WI38 (cell line): ENCODE measurements at regions not wholly inside any gene's neighbourhood (a gene's known extent, or its start where the extent isn't known, plus 50 kb on each side); places are given as distances from the start of the nearest gene placed in this dataset.

Source experiments
- H3K4me3 ChIP-seq: 2 replicates; pipeline ENCODE4 v1.5.1; 2011; ENCODE audit warnings: low read depth, mild to moderate bottlenecking, control low read depth, low read length
- TF ChIP-seq, protein P1 (sequence below): IDR thresholded peaks from 2 replicates; pipeline ENCODE4 v1.5.1; 2012; ENCODE audit warnings: low read depth, mild to moderate bottlenecking, control low read depth, low read length

GRCh38 chr12:13816394-13816793 lies 165.0 kb downstream of the GRIN2B start:
- H3K4me3 ChIP-seq, result no peak overlapping the region
- TF ChIP-seq, protein P1, sequence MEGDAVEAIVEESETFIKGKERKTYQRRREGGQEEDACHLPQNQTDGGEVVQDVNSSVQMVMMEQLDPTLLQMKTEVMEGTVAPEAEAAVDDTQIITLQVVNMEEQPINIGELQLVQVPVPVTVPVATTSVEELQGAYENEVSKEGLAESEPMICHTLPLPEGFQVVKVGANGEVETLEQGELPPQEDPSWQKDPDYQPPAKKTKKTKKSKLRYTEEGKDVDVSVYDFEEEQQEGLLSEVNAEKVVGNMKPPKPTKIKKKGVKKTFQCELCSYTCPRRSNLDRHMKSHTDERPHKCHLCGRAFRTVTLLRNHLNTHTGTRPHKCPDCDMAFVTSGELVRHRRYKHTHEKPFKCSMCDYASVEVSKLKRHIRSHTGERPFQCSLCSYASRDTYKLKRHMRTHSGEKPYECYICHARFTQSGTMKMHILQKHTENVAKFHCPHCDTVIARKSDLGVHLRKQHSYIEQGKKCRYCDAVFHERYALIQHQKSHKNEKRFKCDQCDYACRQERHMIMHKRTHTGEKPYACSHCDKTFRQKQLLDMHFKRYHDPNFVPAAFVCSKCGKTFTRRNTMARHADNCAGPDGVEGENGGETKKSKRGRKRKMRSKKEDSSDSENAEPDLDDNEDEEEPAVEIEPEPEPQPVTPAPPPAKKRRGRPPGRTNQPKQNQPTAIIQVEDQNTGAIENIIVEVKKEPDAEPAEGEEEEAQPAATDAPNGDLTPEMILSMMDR, result no peak

- TF ChIP-seq, protein P1, result no peak
- H3K4me3 ChIP-seq, result no peak overlapping the region
These were observed 169.2 kb downstream of the GRIN2B start for GRCh38 chr12:13812168-13812567.

DNA sequence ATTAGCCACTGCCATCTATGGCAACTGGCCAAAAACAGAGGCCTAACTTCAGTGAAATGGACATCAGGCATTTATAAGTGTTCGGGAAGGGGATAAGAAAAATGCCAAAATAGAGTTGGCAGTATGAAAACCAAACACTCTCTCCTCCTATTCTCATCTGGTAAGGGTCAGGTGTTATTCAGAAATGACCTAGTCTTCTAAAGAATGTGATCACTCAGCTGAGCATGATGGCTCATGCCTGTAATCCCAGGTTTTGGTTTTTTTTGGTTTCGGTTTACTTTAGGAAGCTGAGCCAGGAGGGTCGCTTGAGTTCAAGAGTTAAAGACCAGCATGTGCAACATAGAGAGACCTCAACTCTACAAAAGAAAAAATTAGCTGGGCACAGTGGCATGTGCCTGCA lies 170.3 kb downstream of the GRIN2B start:
- TF ChIP-seq, protein P1, result no peak
- H3K4me3 ChIP-seq, result no peak overlapping the region

DNA sequence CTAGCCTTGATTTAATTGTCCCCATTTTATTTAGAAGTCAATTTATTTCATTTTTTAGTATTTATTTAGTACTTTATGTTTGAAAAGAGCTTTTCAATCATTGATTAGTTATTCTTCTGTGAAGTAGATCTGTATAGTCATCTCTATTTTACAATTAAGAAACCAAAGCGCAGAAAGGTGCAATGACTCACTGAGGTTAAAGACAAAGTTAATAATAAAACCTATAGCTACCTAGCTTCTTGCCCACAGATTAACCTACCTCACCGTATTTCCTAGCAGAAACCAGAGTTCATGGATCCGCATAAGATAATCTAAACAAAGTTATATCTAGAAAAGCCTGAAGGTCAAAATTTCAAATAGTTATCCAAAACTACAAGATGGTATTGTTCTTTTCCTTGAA lies 176.4 kb downstream of the GRIN2B start:
- TF ChIP-seq, protein P1, result no peak
- no peak overlapping the region for H3K4me3 ChIP-seq

GRCh38 chr12:13801543-13801942 lies 179.9 kb downstream of the GRIN2B start:
- no peak overlapping the region for H3K4me3 ChIP-seq
- TF ChIP-seq, protein P1, result no peak

DNA sequence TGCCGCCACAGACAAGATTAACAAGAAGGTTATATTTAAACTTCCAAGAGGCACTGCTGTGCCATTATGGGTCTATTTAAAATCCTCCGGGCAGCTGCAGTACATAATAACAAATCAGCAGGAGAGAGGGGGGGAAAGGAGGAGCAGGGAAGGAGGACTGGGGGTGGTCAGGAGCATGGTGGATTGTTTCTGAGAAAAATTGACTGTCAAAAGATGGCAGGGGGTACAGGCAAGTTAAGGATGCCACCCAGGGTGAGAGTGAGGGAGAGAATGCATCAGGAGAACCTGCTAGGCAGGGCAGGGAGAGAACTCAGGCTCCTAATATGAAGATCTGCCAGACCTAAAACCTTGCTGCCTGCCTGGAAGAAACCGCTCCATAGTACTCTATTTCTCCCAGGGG lies 181.8 kb downstream of the GRIN2B start:
- H3K4me3 ChIP-seq, result no peak overlapping the region
- TF ChIP-seq, protein P1, result no peak

DNA sequence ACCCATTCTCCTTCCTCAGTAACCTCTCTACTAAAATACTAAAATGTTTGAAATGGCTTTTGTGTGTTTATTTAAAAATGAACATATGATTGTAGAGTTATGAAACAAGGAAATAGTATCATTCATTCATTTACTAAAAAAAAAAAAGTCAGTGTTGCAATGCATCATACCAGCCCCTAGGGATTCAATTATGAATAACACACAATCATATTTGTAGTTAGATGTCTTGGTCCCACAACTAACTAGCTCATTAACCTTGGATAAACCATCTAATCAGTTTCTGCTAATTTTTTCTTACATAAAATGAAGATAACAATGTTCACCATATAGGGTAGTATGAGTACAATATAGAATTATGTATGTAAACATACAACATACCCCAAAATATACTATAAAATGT lies 183.2 kb downstream of the GRIN2B start:
- TF ChIP-seq, protein P1, result no peak
- H3K4me3 ChIP-seq, result no peak overlapping the region
